Ascending aorta (tissue), 2 donors: ENCODE measurements at regions not wholly inside any gene's neighbourhood (a gene's known extent, or its start where the extent isn't known, plus 50 kb on each side); places are given as distances from the start of the nearest gene placed in this dataset.

Source experiments
- DNase-seq, 2 donors: peaks; one replicate each; pipeline ENCODE4 v3.0.0-alpha.2; 2019; ENCODE audit warnings: low spot score in 2 of 2
- H3K27ac ChIP-seq, 2 donors: fragments of 200-600 bp; sonication (generic); one replicate each; pipeline ENCODE4 v1.5.1; 2016 to 2017; ENCODE audit warnings: mild to moderate bottlenecking in 1 of 2
- H3K27me3 ChIP-seq: fragments of 200-600 bp; sonication (generic); one replicate; pipeline ENCODE4 v1.5.1; 2017
- H3K36me3 ChIP-seq, 2 donors: fragments of 200-600 bp; sonication (generic); one replicate each; pipeline ENCODE4 v1.5.1; 2016
- H3K4me1 ChIP-seq, 2 donors: fragments of 200-600 bp; sonication (generic); one replicate each; pipeline ENCODE4 v1.5.1; 2016 to 2017; ENCODE audit warnings: mild to moderate bottlenecking in 1 of 2
- H3K4me3 ChIP-seq, 2 donors: fragments of 200-600 bp; sonication (generic); one replicate each; pipeline ENCODE4 v1.5.1; 2016 to 2017; ENCODE audit warnings: mild to moderate bottlenecking in 1 of 2
- H3K9me3 ChIP-seq, 2 donors: fragments of 200-600 bp; sonication (generic); one replicate each; pipeline ENCODE4 v1.5.1; 2016
- intact Hi-C: fragments of 100-400 bp; cut with DNase I; formaldehyde crosslinking; loops from one replicate; pipeline ENCODE4 v1.15.1; 2023
- TF ChIP-seq, protein P1 (sequence below), 3 experiments: fragments of 200-600 bp in 2 of 3; fragments of 450-650 bp in 1 of 3; sonication (generic) in 2 of 3; IDR thresholded peaks; one replicate each; pipeline ENCODE4 v1.5.1; 2016 to 2019; ENCODE audit warnings: antibody characterized with exemption in 3 of 3, mild to moderate bottlenecking in 1 of 3, moderate library complexity in 1 of 3

DNA sequence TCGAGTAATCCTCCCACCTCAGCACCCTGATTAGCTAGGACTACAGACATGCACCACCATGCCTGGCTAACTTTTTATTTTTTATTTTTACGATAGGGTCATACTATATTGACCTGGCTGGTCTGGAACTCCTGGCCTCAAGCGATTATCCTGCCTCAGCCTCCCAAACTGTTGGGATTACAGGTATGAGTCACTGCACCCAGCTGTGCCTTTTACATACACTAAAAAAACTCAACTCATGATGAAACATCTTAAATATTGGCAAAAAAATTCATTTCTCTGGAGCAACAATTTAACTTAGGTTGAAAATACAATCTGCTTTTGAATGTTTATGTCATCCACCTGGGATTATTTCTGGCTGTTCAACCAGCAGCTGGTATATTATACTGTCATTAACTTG is 598.3 kb upstream of the ZP4 start:
- intact Hi-C loops, result no loop called here
- Histone ChIP-seq H3K9me3 (no peaks in the 10 kb centered on the region), H3K4me1 (no peaks in the 10 kb centered on the region), H3K27ac (no peak overlapping the region), H3K36me3 (no peaks in the 10 kb centered on the region), H3K27me3 (no peaks in the 10 kb centered on the region), H3K4me3 (no peak overlapping the region)
- TF ChIP-seq, protein P1, sequence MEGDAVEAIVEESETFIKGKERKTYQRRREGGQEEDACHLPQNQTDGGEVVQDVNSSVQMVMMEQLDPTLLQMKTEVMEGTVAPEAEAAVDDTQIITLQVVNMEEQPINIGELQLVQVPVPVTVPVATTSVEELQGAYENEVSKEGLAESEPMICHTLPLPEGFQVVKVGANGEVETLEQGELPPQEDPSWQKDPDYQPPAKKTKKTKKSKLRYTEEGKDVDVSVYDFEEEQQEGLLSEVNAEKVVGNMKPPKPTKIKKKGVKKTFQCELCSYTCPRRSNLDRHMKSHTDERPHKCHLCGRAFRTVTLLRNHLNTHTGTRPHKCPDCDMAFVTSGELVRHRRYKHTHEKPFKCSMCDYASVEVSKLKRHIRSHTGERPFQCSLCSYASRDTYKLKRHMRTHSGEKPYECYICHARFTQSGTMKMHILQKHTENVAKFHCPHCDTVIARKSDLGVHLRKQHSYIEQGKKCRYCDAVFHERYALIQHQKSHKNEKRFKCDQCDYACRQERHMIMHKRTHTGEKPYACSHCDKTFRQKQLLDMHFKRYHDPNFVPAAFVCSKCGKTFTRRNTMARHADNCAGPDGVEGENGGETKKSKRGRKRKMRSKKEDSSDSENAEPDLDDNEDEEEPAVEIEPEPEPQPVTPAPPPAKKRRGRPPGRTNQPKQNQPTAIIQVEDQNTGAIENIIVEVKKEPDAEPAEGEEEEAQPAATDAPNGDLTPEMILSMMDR (IDR thresholded peaks at IDR 0.05), result no peak
- DNase-seq, result no peak

DNA sequence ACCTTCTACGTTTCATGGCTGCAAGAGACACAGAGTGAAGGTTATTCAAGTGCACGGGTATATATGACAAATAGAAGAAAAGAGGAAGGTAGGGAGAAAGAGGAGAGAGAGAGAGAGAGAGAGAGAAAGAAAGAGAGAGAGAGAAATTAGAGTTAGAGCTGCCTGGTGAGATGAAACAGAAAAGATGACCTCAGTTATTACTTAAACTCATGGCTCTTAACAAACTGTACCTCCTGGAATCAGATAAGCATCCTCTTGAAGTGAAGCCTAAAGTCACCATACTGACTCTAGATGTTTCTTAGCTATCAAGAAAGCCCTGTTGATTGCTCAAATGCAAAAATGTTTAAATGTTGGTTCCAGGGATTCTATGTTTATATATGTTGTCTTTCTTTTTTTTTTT is 597.7 kb upstream of the ZP4 start:
- Histone ChIP-seq H3K27me3 (no peaks in the 10 kb centered on the region), H3K4me1 (no peaks in the 10 kb centered on the region), H3K36me3 (no peaks in the 10 kb centered on the region), H3K4me3 (no peak overlapping the region), H3K9me3 (no peaks in the 10 kb centered on the region), H3K27ac (no peak overlapping the region)
- TF ChIP-seq, protein P1 (IDR thresholded peaks at IDR 0.05), result no peak
- DNase-seq, result no peak
- intact Hi-C loops, result no loop called here

DNA sequence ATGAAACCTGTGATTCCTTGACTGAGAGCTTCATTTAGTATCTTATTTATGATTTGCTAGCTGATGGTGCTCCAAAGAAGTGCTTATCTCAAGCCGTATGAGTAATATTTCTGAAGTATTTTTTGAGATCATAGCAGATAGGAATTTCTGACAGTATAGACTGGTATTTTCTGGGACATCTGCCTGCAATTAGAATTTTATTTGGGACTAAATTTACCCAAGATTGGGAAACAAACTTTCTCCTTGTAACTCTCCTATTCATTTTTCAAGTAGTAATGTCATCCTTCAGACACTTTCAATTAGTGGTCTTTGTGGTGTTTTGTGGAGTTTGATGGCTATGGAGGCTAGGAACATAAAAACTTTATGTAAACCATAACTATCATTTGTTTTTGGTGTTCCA is 597.2 kb upstream of the ZP4 start:
- Histone ChIP-seq H3K4me3 (no peak overlapping the region), H3K36me3 (no peaks in the 10 kb centered on the region), H3K9me3 (no peaks in the 10 kb centered on the region), H3K4me1 (no peaks in the 10 kb centered on the region), H3K27ac (no peak overlapping the region), H3K27me3 (no peaks in the 10 kb centered on the region)
- intact Hi-C loops, result no loop called here
- DNase-seq, result no peak
- TF ChIP-seq, protein P1 (IDR thresholded peaks at IDR 0.05), result no peak

DNA sequence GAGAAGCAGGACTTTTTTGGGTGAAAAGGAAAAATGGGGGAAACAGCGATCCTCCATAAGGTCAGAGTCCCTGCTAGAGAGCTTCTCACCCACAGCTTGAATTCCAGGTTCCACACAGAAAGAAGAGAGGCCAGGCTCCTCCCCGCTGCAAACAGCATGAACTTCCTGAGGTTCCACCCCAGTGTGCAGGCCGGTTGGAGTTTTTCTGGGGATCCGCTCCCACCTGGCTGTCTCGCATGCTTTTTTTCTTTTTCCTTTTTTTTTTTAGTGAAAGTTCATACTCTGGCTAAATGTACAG is 595.1 kb upstream of the ZP4 start:
- intact Hi-C loops, result no loop called here
- Histone ChIP-seq H3K27me3 (no peaks in the 10 kb centered on the region), H3K4me3 (no peak overlapping the region), H3K9me3 (no peaks in the 10 kb centered on the region), H3K27ac (no peak overlapping the region), H3K36me3 (no peaks in the 10 kb centered on the region), H3K4me1 (no peaks in the 10 kb centered on the region)
- DNase-seq, result no peak
- TF ChIP-seq, protein P1 (IDR thresholded peaks at IDR 0.05), result no peak

DNA sequence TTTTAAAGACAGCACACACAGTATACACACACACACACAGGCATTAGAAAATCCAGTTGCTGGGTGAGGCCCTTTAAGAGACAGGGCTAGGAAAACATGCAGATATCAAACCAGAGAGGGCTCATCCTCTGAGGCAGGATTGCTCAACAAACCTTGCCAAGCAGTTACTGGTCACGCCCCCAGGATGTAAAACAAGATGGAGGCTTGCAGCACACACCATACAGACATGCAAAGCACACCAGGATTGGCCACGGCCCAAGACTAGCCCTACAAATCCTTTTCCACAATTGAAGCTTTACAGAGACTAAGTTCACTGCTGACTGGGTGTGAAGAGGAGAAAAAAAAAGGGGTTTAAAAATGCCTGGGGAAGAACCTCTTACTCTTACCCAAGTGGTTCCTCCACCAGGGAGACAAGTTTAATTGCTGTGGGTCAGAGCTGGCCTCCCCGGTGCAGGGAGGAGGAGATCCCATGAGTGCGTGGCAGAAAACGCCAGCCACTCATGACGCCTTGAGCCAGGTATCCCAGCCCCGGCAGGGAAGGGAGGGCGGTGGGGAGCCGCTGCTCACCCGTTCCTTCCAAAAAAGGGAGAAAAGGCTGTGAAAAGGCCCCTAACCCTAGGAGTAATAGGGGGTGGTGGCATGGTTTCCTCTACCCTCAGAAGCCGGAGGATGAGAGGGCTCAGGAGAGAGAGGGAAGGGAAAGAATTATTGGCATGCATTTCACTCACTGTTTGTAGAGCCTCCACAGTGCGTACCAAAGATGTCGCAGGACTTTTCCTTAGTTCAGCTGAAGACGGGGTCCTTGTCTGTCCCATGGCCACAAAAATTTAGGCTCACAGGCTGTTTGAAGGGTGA is 594.6 kb upstream of the ZP4 start:
- intact Hi-C loops, result no loop called here
- H3K4me3 ChIP-seq, result no peak overlapping the region
- no peaks in the 10 kb centered on the region for H3K27me3 ChIP-seq
- no peaks in the 10 kb centered on the region for H3K9me3 ChIP-seq
- TF ChIP-seq, protein P1 (IDR thresholded peaks at IDR 0.05), result no peak
- no peaks in the 10 kb centered on the region for H3K36me3 ChIP-seq
- no peak for DNase-seq
- no peaks in the 10 kb centered on the region for H3K4me1 ChIP-seq
- H3K27ac ChIP-seq, result no peak overlapping the region

DNA sequence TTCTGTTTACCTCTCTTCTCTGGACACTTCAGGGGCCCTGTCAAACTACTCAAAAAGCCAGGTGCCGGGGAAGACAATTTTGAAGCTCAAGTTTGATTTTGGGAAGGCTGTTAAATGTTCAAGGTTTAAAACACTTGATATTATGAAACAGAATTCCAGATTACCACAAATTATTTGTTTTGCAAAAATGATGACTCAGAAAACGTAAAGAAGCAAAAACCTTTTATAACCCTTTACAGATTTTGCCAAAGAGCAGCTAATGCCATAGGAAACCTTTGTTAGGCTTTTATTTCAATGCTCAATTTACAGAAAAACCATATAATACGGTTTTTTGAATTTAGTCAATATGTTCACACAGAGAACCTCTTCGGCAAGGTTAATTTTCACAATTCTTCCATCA is 593.4 kb upstream of the ZP4 start:
- Histone ChIP-seq H3K4me1 (no peaks in the 10 kb centered on the region), H3K27ac (no peak overlapping the region), H3K27me3 (no peaks in the 10 kb centered on the region), H3K36me3 (no peaks in the 10 kb centered on the region), H3K9me3 (no peaks in the 10 kb centered on the region), H3K4me3 (no peak overlapping the region)
- DNase-seq, result no peak
- intact Hi-C loops, result no loop called here
- TF ChIP-seq, protein P1 (IDR thresholded peaks at IDR 0.05), result no peak
